ENCODE measurements at regions not wholly inside any gene's neighbourhood (a gene's known extent, or its start where the extent isn't known, plus 50 kb on each side); places are given as distances from the start of the nearest gene placed in this dataset.

GRCh38 chr10:43712821-43713584 is 64.3 kb upstream of the ZNF32 start:
- no peak for DNase-seq (ENCODE audit: low spot score in 2 of 2)
- H3K4me3 ChIP-seq (ENCODE audit: low read depth, poor library complexity, severe bottlenecking): no peak overlapping the region
- intact Hi-C loops (cut with DNase I; ENCODE audit: low total_unique reads): no loop called here
- TF ChIP-seq CTCF (IDR thresholded peaks at IDR 0.05) (no peak), POLR2A (IDR thresholded peaks at IDR 0.05) (no peak)
- WGBS, 2 donors: 80 to 81% methylated on average over 10 of the region's 10 CpGs

GRCh38 chr10:43710772-43711471 is 62.2 kb upstream of the ZNF32 start:
- H3K4me3 ChIP-seq (ENCODE audit: low read depth, poor library complexity, severe bottlenecking): no peak overlapping the region
- WGBS, 2 donors: 83 to 88% methylated on average over 7 of the region's 7 CpGs
- intact Hi-C loops (cut with DNase I; ENCODE audit: low total_unique reads): no loop called here
- DNase-seq (ENCODE audit: low spot score in 2 of 2): no peak
- no peak for TF ChIP-seq CTCF (IDR thresholded peaks at IDR 0.05)
- TF ChIP-seq POLR2A (IDR thresholded peaks at IDR 0.05): no peak

- whole genome bisulfite sequencing, 2 donors: 48 to 62% methylated on average over 3 of the region's 3 CpGs
- TF ChIP-seq CTCF (IDR thresholded peaks at IDR 0.05) (no peak), POLR2A (IDR thresholded peaks at IDR 0.05) (no peak)
- no peak for DNase-seq (ENCODE audit: low spot score in 2 of 2)
- no peak overlapping the region for H3K4me3 ChIP-seq (ENCODE audit: low read depth, poor library complexity, severe bottlenecking)
- intact Hi-C loops (cut with DNase I; ENCODE audit: low total_unique reads): no loop called here
These were observed 59.6 kb upstream of the ZNF32 start for GRCh38 chr10:43708262-43708661.

- intact Hi-C loops (cut with DNase I; ENCODE audit: low total_unique reads): no loop called here
- 48 to 54% methylated on average over 11 of the region's 11 CpGs for WGBS, 2 donors
These were observed 59.1 kb upstream of the ZNF32 start for GRCh38 chr10:43707770-43708169.

GRCh38 chr10:43706166-43706565 is 57.5 kb upstream of the ZNF32 start:
- 91 to 93% methylated on average over 6 of the region's 6 CpGs for WGBS, 2 donors
- no peak for DNase-seq (ENCODE audit: low spot score in 2 of 2)
- no peak for TF ChIP-seq POLR2A (IDR thresholded peaks at IDR 0.05)
- no peak for TF ChIP-seq CTCF (IDR thresholded peaks at IDR 0.05)
- H3K4me3 ChIP-seq (ENCODE audit: low read depth, poor library complexity, severe bottlenecking): no peak overlapping the region
- intact Hi-C loops (cut with DNase I; ENCODE audit: low total_unique reads): no loop called here

More at GRCh38 chr10:43707770-43708169, 59.1 kb upstream of the ZNF32 start:
- TF ChIP-seq POLR2A (IDR thresholded peaks at IDR 0.05) (no peak), CTCF (IDR thresholded peaks at IDR 0.05) (no peak)
- no peak overlapping the region for H3K4me3 ChIP-seq (ENCODE audit: low read depth, poor library complexity, severe bottlenecking)
- peak in 1 of 2 donors; percentile 81 for DNase-seq (ENCODE audit: low spot score in 2 of 2)
